GM23248 (cell line): ENCODE measurements at regions not wholly inside any gene's neighbourhood (a gene's known extent, or its start where the extent isn't known, plus 50 kb on each side); places are given as distances from the start of the nearest gene placed in this dataset.

Experiments
- DNase-seq: peaks from one replicate; pipeline ENCODE4 v3.0.0-alpha.2; 2015
- H2AFZ ChIP-seq: fragments of 200-600 bp; sonication (generic); 2 replicates; pipeline ENCODE4 v1.6.1; 2016; ENCODE audit warnings: antibody characterized with exemption
- H3F3A ChIP-seq: fragments of 200-600 bp; sonication (generic); 2 replicates; pipeline ENCODE4 v1.6.1; 2016; ENCODE audit warnings: mild to moderate bottlenecking, antibody characterized with exemption, mixed run types; ENCODE audit not compliant: insufficient read depth
- H3K27ac ChIP-seq: fragments of 200-600 bp; sonication (generic); 2 replicates; pipeline ENCODE4 v1.5.1; 2016; ENCODE audit warnings: mild to moderate bottlenecking
- H3K27me3 ChIP-seq: fragments of 200-600 bp; sonication (generic); replicated peaks from 2 replicates; pipeline ENCODE4 v1.6.1; 2016; ENCODE audit warnings: mild to moderate bottlenecking; ENCODE audit not compliant: insufficient read depth
- H3K36me3 ChIP-seq: fragments of 200-600 bp; sonication (generic); 2 replicates; pipeline ENCODE4 v1.6.1; 2016; ENCODE audit warnings: low read depth, mild to moderate bottlenecking
- H3K4me1 ChIP-seq: fragments of 200-600 bp; sonication (generic); 2 replicates; pipeline ENCODE4 v1.6.1; 2016; ENCODE audit warnings: mild to moderate bottlenecking; ENCODE audit not compliant: insufficient read depth
- H3K4me2 ChIP-seq: fragments of 200-600 bp; sonication (generic); one replicate; pipeline ENCODE4 v1.6.1; 2016; ENCODE audit warnings: mild to moderate bottlenecking; ENCODE audit not compliant: unreplicated experiment
- H3K4me3 ChIP-seq: fragments of 200-600 bp; sonication (generic); 2 replicates; pipeline ENCODE4 v1.5.1; 2016; ENCODE audit warnings: mild to moderate bottlenecking
- H3K79me2 ChIP-seq: fragments of 200-600 bp; sonication (generic); 2 replicates; pipeline ENCODE4 v1.6.1; 2016; ENCODE audit warnings: mild to moderate bottlenecking; ENCODE audit not compliant: insufficient read depth
- H3K9ac ChIP-seq: fragments of 200-600 bp; sonication (generic); 2 replicates; pipeline ENCODE4 v1.6.1; 2016; ENCODE audit warnings: mild to moderate bottlenecking
- H3K9me2 ChIP-seq: fragments of 200-600 bp; sonication (generic); 2 replicates; pipeline ENCODE4 v1.6.1; 2016; ENCODE audit warnings: mixed run types, mild to moderate bottlenecking, moderate library complexity; ENCODE audit not compliant: insufficient read depth
- H3K9me3 ChIP-seq: fragments of 200-600 bp; sonication (generic); one replicate; pipeline ENCODE4 v1.6.1; 2017; ENCODE audit warnings: low read depth
- H4K20me1 ChIP-seq: fragments of 200-600 bp; sonication (generic); 2 replicates; pipeline ENCODE4 v1.6.0; 2016; ENCODE audit not compliant: insufficient read depth
- EZH2 ChIP-seq: fragments of 200-600 bp; sonication (generic); IDR thresholded peaks from 2 replicates; pipeline ENCODE4 v1.6.1; 2018; ENCODE audit warnings: antibody characterized with exemption, mild to moderate bottlenecking; ENCODE audit not compliant: insufficient read depth, poor library complexity, severe bottlenecking
- EZH2phosphoT487 ChIP-seq: fragments of 200-600 bp; sonication (generic); IDR thresholded peaks from 2 replicates; pipeline ENCODE4 v1.6.1; 2018; ENCODE audit warnings: antibody characterized with exemption, moderate library complexity, mild to moderate bottlenecking, low read depth; ENCODE audit not compliant: insufficient read depth
- WGBS, 2 experiments: methylation state at CpG; one replicate each; pipeline ENCODE4 v1.1.6; 2015 to 2017; ENCODE audit warnings: low lambda C conversion rate in 2 of 2, low coverage in 1 of 2; ENCODE audit errors: missing lambda C conversion rate in 2 of 2; 5-methylcytosine and 5-hydroxymethylcytosine counted together
- in situ Hi-C: fragments of 300-500 bp; cut with MboI; formaldehyde crosslinking; loops from 2 replicates; pipeline ENCODE4 v1.15.0; 2020

- Histone ChIP-seq H3K4me3 (no peak overlapping the region), H3K4me2 (no peak overlapping the region), H3F3A (no peaks in the 10 kb centered on the region), H3K9me2 (no peaks in the 10 kb centered on the region), H3K79me2 (no peaks in the 10 kb centered on the region), H3K9ac (no peak overlapping the region), H3K36me3 (no peaks in the 10 kb centered on the region), H3K27ac (no peak overlapping the region), H3K9me3 (no peaks in the 10 kb centered on the region), H4K20me1 (no peaks in the 10 kb centered on the region), H3K27me3 (0 out of 2 replicates have a peak, but pooled peaks cover 7% of the 10 kb centered on the region), H2AFZ (no peak overlapping the region), H3K4me1 (no peaks in the 10 kb centered on the region)
- TF ChIP-seq EZH2phosphoT487, result no peak
- WGBS, 2 experiments, result 10 to 17% methylated on average over 2 of the region's 2 CpGs
- no peak for DNase-seq
- in situ Hi-C loops, result no loop called here
Observed at GRCh38 chr14:55986069-55986468, 132.1 kb upstream of the PELI2 start.

GRCh38 chr14:56000846-56001245 lies 117.4 kb upstream of the PELI2 start:
- H3K9ac ChIP-seq, result no peak overlapping the region
- H3K79me2 ChIP-seq, result no peaks in the 10 kb centered on the region
- peaks cover 24% of the 10 kb centered on the region for H3K4me1 ChIP-seq
- in situ Hi-C loops, result loop anchor here (5.0 kb wide), 1 partner anchor 336 kb away; no protein-coding TSS in a partner anchor
- H3K27ac ChIP-seq, result no peak overlapping the region
- no peak overlapping the region for H2AFZ ChIP-seq
- no peak for DNase-seq
- no peaks in the 10 kb centered on the region for H3K9me3 ChIP-seq
- WGBS, 2 experiments, result 94 to 98% methylated on average over 3 of the region's 3 CpGs
- H3K9me2 ChIP-seq, result no peaks in the 10 kb centered on the region
- no peaks in the 10 kb centered on the region for H3K36me3 ChIP-seq
- H3K4me2 ChIP-seq, result no peak overlapping the region
- H4K20me1 ChIP-seq, result no peaks in the 10 kb centered on the region
- no peak overlapping the region for H3K4me3 ChIP-seq
- peaks cover 24% of the 10 kb centered on the region for H3F3A ChIP-seq
- H3K27me3 ChIP-seq, result no peaks in the 10 kb centered on the region
- TF ChIP-seq EZH2 (no peak), EZH2phosphoT487 (no peak)

- in situ Hi-C loops, result loop anchor here (5.0 kb wide), 1 partner anchor 335 kb away; no protein-coding TSS in a partner anchor
- WGBS, 2 experiments, result 16 to 30% methylated on average over 4 to 7 of the region's 7 CpGs
- DNase-seq, result peak; percentile 75
Observed at GRCh38 chr14:56002342-56002741, 115.9 kb upstream of the PELI2 start.

GRCh38 chr14:56002876-56003625 lies 115.2 kb upstream of the PELI2 start:
- DNase-seq, result no peak
- Histone ChIP-seq H3F3A (peaks cover 29% of the 10 kb centered on the region), H3K9me3 (no peaks in the 10 kb centered on the region), H3K36me3 (no peaks in the 10 kb centered on the region), H3K79me2 (no peaks in the 10 kb centered on the region), H3K4me1 (peaks cover 28% of the 10 kb centered on the region), H3K4me2 (no peak overlapping the region), H2AFZ (peak overlapping the region; percentile 9; the same call in 1 of the 2 replicates), H3K4me3 (no peak overlapping the region), H3K27ac (peak overlapping the region; percentile 54), H3K9me2 (no peaks in the 10 kb centered on the region), H3K27me3 (no peaks in the 10 kb centered on the region), H4K20me1 (no peaks in the 10 kb centered on the region), H3K9ac (peak overlapping the region; percentile 57)
- 93 to 94% methylated on average over 11 of the region's 11 CpGs for WGBS, 2 experiments
- TF ChIP-seq EZH2 (no peak), EZH2phosphoT487 (no peak)
- in situ Hi-C loops, result loop anchor here (5.0 kb wide), 1 partner anchor 334 kb away; no protein-coding TSS in a partner anchor

More at GRCh38 chr14:56002342-56002741, 115.9 kb upstream of the PELI2 start:
- Histone ChIP-seq H3K36me3 (no peaks in the 10 kb centered on the region), H3K27ac (peak overlapping the region; percentile 54), H3K79me2 (no peaks in the 10 kb centered on the region), H3K4me3 (no peak overlapping the region), H3K27me3 (no peaks in the 10 kb centered on the region), H4K20me1 (no peaks in the 10 kb centered on the region), H3K4me1 (peaks cover 28% of the 10 kb centered on the region), H3K9me2 (no peaks in the 10 kb centered on the region), H3F3A (peaks cover 29% of the 10 kb centered on the region), H3K9ac (peak overlapping the region; percentile 57), H2AFZ (peak overlapping the region; percentile 9; the same call in 1 of the 2 replicates), H3K4me2 (no peak overlapping the region), H3K9me3 (no peaks in the 10 kb centered on the region)
- TF ChIP-seq EZH2 (no peak), EZH2phosphoT487 (no peak)
